Upper lobe of right lung (tissue), 1 donor: ENCODE measurements at regions not wholly inside any gene's neighbourhood (a gene's known extent, or its start where the extent isn't known, plus 50 kb on each side); places are given as distances from the start of the nearest gene placed in this dataset.
"Not testable (repeated sequence)": the region's sequence is repeated elsewhere in the genome, so short reads cannot be mapped to it uniquely, and the experiment has no call there.

Experiments used
- ATAC-seq: fragments of 200-7000 bp; cut with Tn5 transposase; one replicate; pipeline ENCODE4 v1.9.1; 2020; ENCODE audit warnings: mild to moderate bottlenecking, moderate library complexity
- DNase-seq: peaks from one replicate; pipeline ENCODE4 v3.0.0-alpha.2; 2020
- H3K27ac ChIP-seq: fragments of 200-600 bp; one replicate; pipeline ENCODE4 v1.8.0; 2022
- H3K27me3 ChIP-seq: fragments of 200-600 bp; one replicate; pipeline ENCODE4 v1.8.0; 2022; ENCODE audit warnings: mild to moderate bottlenecking
- H3K36me3 ChIP-seq: fragments of 200-600 bp; one replicate; pipeline ENCODE4 v1.8.0; 2022
- H3K4me1 ChIP-seq: fragments of 200-600 bp; one replicate; pipeline ENCODE4 v1.8.0; 2022
- H3K4me3 ChIP-seq: fragments of 200-600 bp; one replicate; pipeline ENCODE4 v1.8.0; 2022; ENCODE audit warnings: mild to moderate bottlenecking
- H3K9me3 ChIP-seq: fragments of 200-600 bp; one replicate; pipeline ENCODE4 v1.8.0; 2022
- intact Hi-C: fragments of 100-400 bp; cut with DNase I; formaldehyde crosslinking; loops from one replicate; pipeline ENCODE4 v1.11.0; 2022
- donor health status: DM: no; HTN: yes; CAD: no; lungs with severe emphysema.

DNA sequence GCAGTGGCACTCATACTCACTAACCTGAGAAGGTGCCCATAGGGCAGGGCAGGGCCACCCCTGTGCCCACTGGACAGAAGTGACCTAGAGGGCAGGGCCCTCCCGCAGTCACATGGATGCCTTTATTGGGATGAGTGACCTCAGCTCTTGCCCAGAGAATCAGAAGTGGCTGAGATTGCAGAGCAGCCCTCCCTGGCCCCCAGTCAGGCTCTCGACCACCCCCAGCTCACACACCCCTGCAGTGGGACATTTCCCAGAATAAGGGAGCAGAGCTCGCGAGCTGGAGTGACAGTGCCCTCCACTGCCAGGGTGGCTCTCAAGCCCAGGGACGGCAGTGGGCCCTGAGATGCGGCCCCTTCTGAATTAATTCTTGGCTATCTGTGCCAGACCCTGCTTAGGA is 84.7 kb downstream of the MALL start:
- H3K4me1 ChIP-seq, DNase-seq, H3K27ac ChIP-seq, H3K27me3 ChIP-seq, H3K36me3 ChIP-seq, H3K9me3 ChIP-seq, intact Hi-C loops, H3K4me3 ChIP-seq, ATAC-seq: not testable (repeated sequence)

- peak; percentile 71 for ATAC-seq
Measured at GRCh38 chr2:110031722-110032327, 83.8 kb downstream of the MALL start.

More at GRCh38 chr2:110031722-110032327, 83.8 kb downstream of the MALL start:
- intact Hi-C loops, DNase-seq, H3K4me3 ChIP-seq, H3K9me3 ChIP-seq, H3K4me1 ChIP-seq, H3K36me3 ChIP-seq, H3K27ac ChIP-seq, H3K27me3 ChIP-seq: not testable (repeated sequence)
